Nephron progenitor cell (in vitro differentiated cells): ENCODE measurements at regions not wholly inside any gene's neighbourhood (a gene's known extent, or its start where the extent isn't known, plus 50 kb on each side); places are given as distances from the start of the nearest gene placed in this dataset.

Experiments used
- DNase-seq: peaks from one replicate; pipeline ENCODE4 v3.0.0; 2021
- H3K27ac Mint-ChIP-seq: 2 replicates; pipeline ENCODE4 v1.8.0; 2021; ENCODE audit warnings: mild to moderate bottlenecking, moderate library complexity, mixed read lengths
- H3K27me3 Mint-ChIP-seq: 2 replicates; pipeline ENCODE4 v1.8.0; 2021; ENCODE audit warnings: mild to moderate bottlenecking, low read depth, mixed read lengths; ENCODE audit not compliant: poor library complexity
- H3K36me3 Mint-ChIP-seq: 2 replicates; pipeline ENCODE4 v1.8.0; 2021; ENCODE audit warnings: low read depth, mixed read lengths
- H3K4me1 Mint-ChIP-seq: 2 replicates; pipeline ENCODE4 v1.8.0; 2021; ENCODE audit warnings: mixed read lengths
- H3K4me3 Mint-ChIP-seq: 2 replicates; pipeline ENCODE4 v1.8.0; 2021; ENCODE audit warnings: mild to moderate bottlenecking, moderate library complexity, mixed read lengths
- H3K9me3 Mint-ChIP-seq: 2 replicates; pipeline ENCODE4 v1.8.0; 2021; ENCODE audit warnings: mild to moderate bottlenecking, moderate library complexity, mixed read lengths
- TF ChIP-seq, protein P1 (sequence below): fragments of 200-600 bp; sonication (generic); IDR thresholded peaks from 2 replicates; pipeline ENCODE4 v1.5.0; 2021; ENCODE audit warnings: antibody characterized with exemption

DNA sequence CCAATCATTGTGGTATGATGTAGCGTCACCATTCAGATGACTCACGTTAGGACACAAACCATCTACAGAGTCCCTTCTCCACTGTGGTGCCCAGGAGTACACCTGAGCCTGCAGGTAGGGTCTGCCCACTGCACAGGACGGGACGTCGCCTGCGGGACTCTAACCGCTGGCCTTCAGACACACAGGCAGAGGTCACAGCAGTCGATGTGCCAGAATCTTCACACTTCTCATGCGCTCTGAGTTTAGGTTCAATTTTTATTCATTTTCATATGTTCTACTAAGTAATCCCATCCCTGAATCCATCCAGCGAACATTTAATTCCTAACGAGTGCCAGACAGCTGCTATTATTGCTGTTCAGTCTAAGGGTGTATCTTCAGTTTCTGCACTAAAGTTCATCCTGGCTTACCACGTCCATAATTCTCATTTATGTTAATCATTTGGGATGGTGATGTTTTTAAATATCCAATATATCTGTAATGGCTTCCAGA is 73.3 kb downstream of the CXCL12 start:
- Mint-ChIP-seq H3K27me3 (peaks cover 30% of the 10 kb centered on the region), H3K4me1 (peaks cover 37% of the 10 kb centered on the region), H3K4me3 (peak overlapping the region; percentile 62)

DNA sequence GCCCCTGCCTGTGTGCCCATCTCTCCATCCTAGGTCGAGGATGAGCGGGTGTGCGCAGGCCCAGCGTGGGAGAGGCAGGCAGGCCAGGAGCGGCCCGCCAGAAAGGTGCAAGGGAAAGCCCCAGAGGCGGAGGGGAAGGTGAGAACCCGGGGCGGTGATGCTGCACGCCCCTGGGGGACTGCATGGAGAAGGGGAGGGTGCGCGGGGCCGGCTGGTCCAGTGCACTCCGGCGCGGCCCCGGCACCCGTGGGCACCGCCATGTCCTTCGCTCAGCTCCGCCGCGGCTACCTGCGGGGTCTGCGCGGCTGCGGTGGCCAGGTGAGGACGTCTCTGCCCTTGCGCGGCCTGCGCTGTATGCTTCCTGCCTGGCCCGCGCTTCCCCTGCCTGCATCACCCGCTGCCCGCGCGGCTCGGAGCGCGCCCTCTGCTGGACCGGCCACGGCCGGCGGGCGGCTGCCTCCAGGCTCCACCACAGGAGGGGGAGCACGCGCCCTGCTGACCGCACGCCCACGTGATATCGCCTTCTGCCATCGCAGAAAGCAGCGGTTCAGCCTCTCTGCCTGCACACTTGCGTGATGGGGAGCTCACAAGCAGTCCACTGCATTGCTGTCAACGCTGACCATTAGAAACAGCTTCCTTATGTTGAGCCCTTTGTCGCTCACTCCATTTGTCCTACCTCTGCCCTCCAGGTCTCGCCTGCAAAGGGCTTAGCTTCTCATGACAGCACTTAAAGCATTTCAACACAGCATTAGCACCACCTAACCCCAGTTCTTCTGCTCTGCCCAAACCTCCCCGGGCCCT is 73.9 kb downstream of the CXCL12 start:
- Mint-ChIP-seq H3K4me1 (peaks cover 33% of the 10 kb centered on the region), H3K36me3 (no peaks in the 10 kb centered on the region), H3K27ac (no peak overlapping the region), H3K27me3 (peaks cover 30% of the 10 kb centered on the region), H3K9me3 (no peaks in the 10 kb centered on the region), H3K4me3 (peak overlapping the region; percentile 62)
- peak; percentile 92 for DNase-seq
- TF ChIP-seq, protein P1, sequence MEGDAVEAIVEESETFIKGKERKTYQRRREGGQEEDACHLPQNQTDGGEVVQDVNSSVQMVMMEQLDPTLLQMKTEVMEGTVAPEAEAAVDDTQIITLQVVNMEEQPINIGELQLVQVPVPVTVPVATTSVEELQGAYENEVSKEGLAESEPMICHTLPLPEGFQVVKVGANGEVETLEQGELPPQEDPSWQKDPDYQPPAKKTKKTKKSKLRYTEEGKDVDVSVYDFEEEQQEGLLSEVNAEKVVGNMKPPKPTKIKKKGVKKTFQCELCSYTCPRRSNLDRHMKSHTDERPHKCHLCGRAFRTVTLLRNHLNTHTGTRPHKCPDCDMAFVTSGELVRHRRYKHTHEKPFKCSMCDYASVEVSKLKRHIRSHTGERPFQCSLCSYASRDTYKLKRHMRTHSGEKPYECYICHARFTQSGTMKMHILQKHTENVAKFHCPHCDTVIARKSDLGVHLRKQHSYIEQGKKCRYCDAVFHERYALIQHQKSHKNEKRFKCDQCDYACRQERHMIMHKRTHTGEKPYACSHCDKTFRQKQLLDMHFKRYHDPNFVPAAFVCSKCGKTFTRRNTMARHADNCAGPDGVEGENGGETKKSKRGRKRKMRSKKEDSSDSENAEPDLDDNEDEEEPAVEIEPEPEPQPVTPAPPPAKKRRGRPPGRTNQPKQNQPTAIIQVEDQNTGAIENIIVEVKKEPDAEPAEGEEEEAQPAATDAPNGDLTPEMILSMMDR = peak; percentile 87

More for the DNA sequence above, 73.3 kb downstream of the CXCL12 start:
- Mint-ChIP-seq H3K9me3 (no peaks in the 10 kb centered on the region), H3K36me3 (no peaks in the 10 kb centered on the region), H3K27ac (no peak overlapping the region)
- TF ChIP-seq, protein P1 = no peak
- DNase-seq = no peak

DNA sequence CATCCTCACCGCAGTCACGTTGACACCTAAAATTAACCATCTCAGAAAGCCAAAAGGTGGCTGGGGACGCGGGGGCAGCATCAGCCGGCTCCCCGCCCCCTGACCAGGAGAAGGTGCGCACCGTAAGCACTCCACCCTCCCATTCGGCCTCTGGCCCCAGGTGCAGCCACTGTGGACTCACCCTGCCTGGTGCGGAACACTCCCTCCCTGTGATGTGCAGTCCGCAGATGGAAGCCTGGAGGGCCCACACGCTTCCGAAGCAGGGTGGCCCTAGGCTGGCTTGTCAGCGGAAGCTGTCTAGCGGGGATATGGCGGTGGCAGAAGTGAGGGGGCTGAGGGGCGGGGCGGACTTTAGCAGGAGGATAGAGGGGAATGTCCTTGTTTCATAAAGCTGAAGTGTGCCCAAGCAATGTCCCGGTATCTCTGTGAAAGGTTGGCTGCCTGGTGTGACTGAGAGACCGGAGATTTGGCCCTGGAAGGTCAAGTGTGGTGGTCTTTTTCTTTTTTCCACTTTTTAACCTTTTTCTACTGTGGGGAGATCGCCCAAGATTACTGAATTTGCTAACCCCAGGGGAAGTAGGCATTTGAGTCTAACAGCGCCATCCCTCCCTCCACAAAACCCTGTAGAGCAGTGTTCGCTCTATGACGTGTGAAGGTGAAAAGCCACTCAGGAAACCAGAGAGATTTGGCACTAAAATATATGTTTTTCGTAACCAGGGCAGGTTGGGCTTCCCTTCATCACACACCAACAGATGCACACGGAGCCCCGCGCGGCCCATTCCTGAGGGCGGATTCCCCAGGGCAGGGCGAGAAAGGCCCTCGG is 74.7 kb downstream of the CXCL12 start:
- no peak overlapping the region for H3K27ac Mint-ChIP-seq
- H3K4me3 Mint-ChIP-seq = no peak overlapping the region
- TF ChIP-seq, protein P1 = no peak
- peaks cover 28% of the 10 kb centered on the region for H3K27me3 Mint-ChIP-seq
- DNase-seq = no peak
- no peaks in the 10 kb centered on the region for H3K36me3 Mint-ChIP-seq
- peaks cover 31% of the 10 kb centered on the region for H3K4me1 Mint-ChIP-seq
- H3K9me3 Mint-ChIP-seq = no peaks in the 10 kb centered on the region

DNA sequence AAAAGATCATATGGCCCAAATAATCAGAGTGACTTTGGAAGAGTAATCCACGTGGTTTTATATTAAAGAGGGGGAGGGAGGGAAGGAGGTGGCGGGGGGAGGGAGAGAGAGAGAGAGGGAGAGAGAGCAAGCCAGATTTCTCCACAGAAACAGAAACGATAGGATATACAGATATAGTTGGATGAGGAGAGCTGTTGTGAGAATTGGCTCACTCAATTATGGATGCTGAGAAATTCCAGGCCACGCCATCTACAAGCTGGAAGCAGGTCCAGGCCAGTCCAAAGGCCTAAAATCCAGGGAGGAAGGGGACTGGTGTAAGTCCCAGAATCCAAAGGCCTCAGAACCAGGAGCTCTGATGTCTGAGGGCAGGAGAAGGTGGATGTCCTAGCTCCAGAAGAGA is 75.5 kb downstream of the CXCL12 start:
- Mint-ChIP-seq H3K36me3 (peaks cover under 1% of the 10 kb centered on the region), H3K9me3 (peaks cover 7% of the 10 kb centered on the region), H3K27ac (no peak overlapping the region), H3K4me3 (no peak overlapping the region), H3K4me1 (peaks cover 25% of the 10 kb centered on the region), H3K27me3 (peaks cover 27% of the 10 kb centered on the region)
- TF ChIP-seq, protein P1 = no peak
- no peak for DNase-seq

DNA sequence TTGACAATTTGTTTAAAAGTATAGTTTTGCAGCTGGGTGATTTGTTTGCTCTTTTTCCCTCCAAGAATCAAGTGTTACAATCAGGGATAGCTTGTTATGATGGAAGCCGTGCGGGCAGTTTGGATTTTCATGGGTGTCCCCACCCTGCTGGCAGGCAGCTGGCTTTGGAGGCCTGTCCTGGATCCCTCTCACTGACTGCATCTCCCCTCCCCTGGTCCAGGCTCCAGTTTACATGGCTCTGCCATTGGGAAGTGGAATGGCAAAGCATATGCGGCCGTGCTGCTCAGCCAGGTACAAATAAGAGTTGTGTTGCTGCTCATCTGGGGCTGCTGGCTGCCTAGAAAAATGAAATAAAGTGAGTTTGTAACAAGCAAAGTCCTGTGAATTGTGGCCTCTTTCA is 76.0 kb downstream of the CXCL12 start:
- Mint-ChIP-seq H3K36me3 (peaks cover 4% of the 10 kb centered on the region), H3K27me3 (peaks cover 23% of the 10 kb centered on the region), H3K9me3 (peaks cover 11% of the 10 kb centered on the region), H3K4me1 (peaks cover 21% of the 10 kb centered on the region), H3K27ac (no peak overlapping the region), H3K4me3 (no peak overlapping the region)
- TF ChIP-seq, protein P1 = no peak
- DNase-seq = no peak
